GM21528 (cell line): ENCODE measurements at regions not wholly inside any gene's neighbourhood (a gene's known extent, or its start where the extent isn't known, plus 50 kb on each side); places are given as distances from the start of the nearest gene placed in this dataset.

Experiments used
- ATAC-seq: cut with Tn5 transposase; IDR thresholded peaks from one replicate; pipeline ENCODE4 v1.9.1; 2021; ENCODE audit warnings: mild to moderate bottlenecking, moderate library complexity; ENCODE audit not compliant: unreplicated experiment, low FRiP score

DNA sequence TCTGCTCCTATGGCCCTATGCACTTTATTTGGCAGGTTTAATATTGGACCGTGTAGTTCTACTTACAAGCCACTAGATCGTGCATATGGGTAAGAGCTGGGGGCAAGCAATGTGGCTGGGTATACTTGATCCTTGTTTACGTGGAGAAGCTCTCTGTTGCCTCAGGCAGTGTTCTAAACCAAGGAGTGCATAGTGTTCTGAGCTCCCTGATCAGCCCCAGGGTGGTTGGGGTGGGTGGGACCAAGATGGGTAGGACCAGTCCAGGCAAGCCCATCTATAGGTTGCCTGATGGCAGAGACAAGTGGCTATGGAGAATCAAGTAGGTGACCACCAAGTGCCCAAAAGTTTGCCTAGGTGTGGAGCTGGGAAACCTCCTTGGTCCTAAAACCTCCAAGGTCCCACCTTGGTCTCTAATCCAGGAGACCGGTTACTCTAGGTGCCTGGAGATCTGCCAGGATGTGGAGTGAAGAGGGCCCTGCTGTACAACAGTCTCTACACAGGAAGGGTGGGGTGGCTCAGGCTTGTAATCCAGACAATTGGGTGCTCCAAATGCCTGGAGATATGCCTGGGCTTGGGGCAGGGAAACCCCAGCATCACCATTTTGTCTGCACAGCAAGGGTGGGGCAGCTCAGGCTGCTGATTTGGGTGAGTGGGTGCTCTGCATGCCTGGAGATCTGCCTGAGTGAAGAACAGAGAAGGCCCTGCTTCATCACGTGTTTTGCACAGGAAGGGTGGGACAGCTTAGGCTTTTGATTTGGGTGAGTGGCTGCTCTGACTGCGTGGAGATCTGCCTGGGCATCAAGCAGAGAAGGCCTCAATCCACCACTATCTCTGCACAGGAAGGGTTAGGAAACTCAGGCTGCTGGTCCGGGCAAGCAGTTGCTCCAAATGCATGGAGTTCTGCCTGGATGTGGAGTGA, 659.8 kb downstream of the TLE4 start:
- ATAC-seq: no peak

DNA sequence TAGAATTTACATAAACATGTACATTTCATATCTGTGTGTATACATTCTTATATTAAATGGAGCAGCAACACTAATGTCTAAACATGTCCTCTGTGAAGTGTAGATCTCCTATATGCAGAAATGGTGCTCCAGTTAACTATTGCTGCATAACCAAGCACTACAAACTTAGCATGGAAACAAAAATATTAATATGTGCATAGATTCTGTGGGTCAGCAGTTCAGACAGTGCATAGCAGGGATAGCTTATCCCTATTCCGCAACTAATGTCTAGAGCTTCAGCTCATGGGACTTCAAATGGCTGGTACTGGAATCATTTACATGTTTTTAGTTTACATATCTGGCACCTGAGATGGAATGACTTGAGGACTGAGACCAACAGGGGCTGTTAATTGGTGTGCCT, 652.1 kb downstream of the TLE4 start:
- ATAC-seq: no peak

DNA sequence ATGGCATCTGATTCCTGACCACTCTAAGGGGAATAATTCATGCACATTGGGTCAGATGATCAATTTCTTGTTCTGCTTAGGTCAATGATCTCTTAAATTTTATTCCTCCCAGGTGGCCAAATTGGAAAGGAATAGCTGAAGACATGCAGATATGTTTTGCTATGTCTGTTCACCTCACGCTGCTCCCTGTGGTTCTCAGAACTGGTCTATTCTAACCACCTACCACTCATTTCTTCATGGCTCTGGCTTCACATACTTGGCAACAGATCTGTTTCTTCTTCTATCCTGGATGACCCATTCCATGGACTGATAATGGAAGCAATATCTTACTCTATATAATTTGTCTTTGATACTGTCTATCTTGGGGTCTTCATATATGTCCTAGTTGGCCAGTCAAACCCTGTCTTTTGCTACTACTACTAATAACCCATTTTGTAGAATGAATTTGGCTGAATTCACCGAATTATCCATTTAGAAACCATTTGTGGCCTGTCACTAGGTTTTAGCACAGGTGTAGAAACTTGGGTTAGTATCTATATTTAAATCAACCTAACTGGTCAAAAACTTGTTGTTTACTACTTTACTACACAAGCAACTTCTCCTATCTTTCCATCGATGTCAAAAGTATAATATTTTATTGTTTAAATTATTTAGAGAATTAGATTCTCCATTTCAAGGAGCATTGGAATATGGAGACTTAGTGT, 650.9 kb downstream of the TLE4 start:
- ATAC-seq: no peak

DNA sequence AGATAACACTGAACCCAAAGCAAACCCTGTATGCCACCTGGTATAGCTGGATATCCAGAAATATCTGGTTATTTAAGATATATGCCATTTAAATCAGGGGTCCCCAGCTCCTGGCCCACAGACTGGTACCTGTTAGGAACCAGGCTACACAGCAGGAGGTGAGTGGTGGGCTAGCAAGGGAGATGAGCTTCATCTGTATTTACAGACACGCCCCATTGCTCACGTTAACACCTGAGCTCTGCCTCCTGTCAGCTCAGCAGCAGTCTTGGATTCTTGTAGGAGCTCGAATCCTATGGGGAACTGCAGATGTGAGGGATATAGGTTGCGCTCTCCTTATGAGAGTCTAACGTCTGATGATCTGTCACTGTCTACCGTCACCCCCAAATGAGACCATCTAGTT, 646.6 kb downstream of the TLE4 start:
- no peak for ATAC-seq

DNA sequence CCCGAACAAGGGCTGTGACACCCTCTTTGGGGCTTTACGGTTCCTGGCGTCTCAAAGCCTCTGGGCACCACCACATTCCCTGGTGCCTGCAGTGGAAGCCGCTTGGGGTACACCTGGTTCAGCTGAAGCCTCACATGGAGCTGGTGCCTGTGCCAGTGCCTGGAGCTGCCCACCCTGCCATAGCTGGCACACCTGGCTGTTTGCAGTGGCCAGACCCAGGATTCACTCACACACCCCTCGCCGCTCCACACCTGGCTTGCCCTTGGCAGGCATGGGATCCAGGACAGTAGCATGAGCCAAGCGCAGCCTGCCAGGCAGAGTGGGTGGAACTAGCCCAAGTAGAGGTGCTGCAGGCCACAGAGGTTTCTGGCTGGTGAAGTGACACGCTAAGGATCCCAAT, 641.8 kb downstream of the TLE4 start:
- ATAC-seq: no peak

- no peak for ATAC-seq
Measured at GRCh38 chr9:80208696-80209095, 636.9 kb downstream of the TLE4 start.

GRCh38 chr9:80204054-80204453, 632.3 kb downstream of the TLE4 start:
- ATAC-seq: no peak

- ATAC-seq: no peak
Measured at GRCh38 chr9:80197661-80198060, 625.9 kb downstream of the TLE4 start.

DNA sequence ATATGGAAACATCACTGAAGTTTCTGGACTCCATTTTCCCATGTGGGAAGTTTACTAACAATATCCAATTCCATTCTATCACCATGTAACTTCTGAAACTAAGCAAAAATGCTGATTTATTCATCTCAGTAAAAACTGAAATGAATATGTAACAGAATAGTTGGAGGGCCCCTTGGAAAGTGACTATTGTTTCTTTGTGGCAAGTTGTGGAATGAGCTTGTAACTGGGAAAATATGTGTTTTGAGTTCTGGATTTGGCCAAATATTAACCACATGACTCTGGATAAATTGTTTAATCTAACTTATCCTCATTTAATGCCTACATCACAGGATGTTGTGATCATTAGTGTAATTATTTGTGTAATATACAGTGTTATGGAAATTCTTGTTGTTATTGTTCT, 619.3 kb downstream of the TLE4 start:
- ATAC-seq: no peak

GRCh38 chr9:80188579-80188978, 616.8 kb downstream of the TLE4 start:
- no peak for ATAC-seq

GRCh38 chr9:80185112-80185738, 613.5 kb downstream of the TLE4 start:
- no peak for ATAC-seq

GRCh38 chr9:80177949-80178480, 606.2 kb downstream of the TLE4 start:
- ATAC-seq: no peak

DNA sequence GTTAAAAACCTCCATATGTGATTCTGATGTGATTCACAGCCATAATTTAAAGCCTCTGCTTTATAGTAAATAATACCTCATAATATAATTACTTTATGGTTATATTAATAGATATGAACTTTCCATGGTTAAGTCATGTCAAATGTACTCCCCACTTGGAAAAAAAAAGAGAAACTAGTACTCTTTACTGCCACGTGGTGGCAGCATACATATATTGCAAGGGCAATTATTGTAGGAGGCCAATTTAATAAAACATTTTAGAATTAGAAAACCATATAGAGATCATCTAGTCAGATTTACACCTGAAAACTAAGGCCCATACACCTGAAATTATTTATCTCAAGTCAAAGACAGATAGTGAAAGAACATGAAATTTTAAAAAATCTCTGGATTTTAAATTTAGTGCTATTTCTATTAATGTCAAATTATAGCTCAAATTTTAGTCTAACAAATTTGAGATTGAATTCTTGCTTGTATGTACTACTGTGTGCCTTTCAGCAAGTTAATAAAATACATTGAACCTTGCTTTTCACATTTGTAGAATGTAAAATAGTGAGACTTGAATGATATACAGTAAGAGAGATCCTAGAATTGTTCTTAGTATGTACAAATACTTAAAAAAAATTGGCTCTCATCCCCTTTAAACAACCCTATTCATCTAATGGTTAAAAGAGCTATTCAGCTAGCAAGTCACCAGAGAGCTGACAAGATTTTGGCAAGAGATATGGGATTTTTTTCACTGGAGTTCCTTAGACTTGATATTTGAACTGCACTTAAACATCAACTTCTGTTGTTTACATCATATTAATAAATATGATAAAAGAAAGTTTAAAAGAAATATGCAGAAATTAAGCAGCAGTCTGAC, 603.8 kb downstream of the TLE4 start:
- peak; percentile 76 for ATAC-seq

DNA sequence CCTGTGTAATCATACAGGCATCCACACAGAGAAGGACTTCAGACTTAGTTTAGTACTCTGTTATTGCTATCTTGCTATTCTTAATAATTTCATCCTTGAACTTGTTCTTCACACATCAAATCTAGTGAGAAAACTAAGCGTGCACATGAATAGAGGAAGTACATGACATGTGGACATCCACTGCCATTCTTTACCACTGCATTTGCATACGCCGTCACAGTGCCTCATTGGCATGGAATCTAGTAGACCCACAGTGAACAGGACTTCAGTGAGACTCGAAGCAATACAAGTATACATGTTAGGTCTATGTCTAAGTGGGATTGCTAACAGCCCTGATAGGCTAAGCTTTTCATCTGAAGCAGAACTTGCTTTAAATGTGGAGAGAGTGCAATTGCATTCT, 592.1 kb downstream of the TLE4 start:
- ATAC-seq: peak; percentile 79

DNA sequence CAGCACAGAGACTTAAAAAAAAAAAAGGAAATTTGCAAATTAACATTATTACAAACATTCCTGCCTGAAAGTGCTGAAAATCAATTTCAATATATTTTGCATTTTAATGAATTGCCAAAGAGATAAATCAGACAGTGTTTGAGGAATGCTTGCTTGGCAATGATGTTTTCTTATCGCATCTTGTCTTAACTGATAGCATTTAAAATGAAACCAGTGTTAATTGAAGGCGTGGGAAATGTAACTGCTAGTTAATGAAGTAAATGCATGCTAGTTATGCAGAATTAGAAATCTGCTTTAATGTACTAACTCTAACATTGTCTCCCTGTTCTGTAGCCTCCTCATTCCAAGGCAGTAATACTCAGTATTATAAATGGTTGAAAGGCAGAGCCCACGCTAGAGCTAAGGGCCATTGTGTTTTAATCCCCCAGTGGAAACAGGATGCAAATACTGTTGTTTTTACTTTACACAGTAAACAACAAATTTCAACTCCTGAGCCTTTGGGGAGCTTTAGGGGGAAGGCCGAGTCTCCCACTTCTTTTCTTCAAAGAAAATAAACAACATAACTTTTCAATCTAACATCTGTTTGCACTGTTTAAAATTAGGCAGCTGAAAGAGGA, 586.9 kb downstream of the TLE4 start:
- ATAC-seq: no peak

DNA sequence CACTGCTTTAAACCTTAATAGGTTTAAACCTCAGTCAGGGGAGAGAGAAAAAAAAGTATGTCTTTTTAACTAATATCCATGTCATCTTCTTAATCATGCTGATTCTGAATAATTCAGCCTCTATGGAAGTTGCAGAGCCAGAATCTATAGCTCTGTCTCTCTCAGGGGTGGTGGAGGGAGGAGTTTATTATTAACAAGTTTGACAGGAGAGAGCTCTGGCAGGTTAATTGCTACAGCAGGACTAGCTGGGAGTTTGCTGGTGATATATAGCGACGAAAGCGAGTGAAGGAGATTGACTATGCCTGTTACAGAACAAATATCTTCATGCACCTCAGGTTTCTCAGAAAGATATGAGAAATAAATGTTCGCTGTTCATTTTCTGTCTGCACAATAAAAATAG, 586.4 kb downstream of the TLE4 start:
- ATAC-seq: no peak

DNA sequence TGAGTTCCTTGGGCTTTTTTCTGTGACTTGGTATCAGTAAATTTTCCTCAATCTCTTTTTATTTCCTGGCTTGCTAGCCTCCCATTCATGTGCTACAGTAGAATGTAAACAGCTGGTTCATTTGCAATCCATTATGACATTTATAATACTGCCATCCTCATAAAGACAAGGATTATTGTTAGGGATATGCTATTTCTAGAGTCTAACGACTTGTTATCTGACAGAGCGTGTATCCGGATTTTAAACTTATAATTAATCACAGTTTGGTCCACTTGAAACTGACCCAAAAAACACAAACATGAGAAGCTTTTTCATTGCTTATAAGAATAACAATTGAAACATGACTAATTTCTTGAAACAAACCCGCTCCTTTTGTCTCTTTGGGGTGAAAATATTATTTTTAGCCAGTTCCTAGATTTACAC, 585.8 kb downstream of the TLE4 start:
- no peak for ATAC-seq

GRCh38 chr9:80156756-80157472, 585.1 kb downstream of the TLE4 start:
- peak; percentile 65 for ATAC-seq

DNA sequence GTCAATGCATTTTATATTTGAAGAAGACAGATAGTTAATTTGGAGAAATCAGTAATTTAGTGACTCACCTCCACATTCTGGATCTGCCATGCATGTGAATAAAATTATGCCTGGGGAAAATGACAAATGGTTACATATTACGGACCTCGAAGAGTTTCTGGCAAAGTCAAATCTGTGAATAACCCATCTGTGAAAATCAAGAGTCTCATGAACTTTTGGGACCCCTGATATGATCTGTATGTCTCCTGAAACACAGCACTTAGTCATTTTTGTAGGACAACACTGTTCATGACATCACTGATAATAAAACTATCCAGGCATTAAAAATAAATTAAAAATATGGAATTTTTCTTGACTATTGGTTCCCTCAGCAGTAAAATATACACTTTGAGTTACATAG, 584.5 kb downstream of the TLE4 start:
- no peak for ATAC-seq
